CD8-positive, alpha-beta memory T cell (primary cell): ENCODE measurements at regions not wholly inside any gene's neighbourhood (a gene's known extent, or its start where the extent isn't known, plus 50 kb on each side); places are given as distances from the start of the nearest gene placed in this dataset.
"Not testable (repeated sequence)": the region's sequence is repeated elsewhere in the genome, so short reads cannot be mapped to it uniquely, and the experiment has no call there.

Source experiments
- CTCF ChIA-PET: fragments of 350-600 bp; sonication (Branson Sonifier 250); formaldehyde crosslinking; loops from one replicate; lab custom pipeline; 2021; ENCODE audit warnings: antibody characterized with exemption; lab: Charles Lee
- POLR2A ChIA-PET: fragments of 350-600 bp; sonication (Branson Sonifier 250); formaldehyde crosslinking; loops from one replicate; lab custom pipeline; 2021; ENCODE audit warnings: antibody characterized with exemption; lab: Charles Lee
- DNase-seq, 5 donors: peaks; one replicate each; pipeline versions ENCODE4 v3.0.0 to v3.0.0-alpha.2; 2020 to 2022; ENCODE audit warnings: mixed read lengths in 1 of 5
- H3K27ac ChIP-seq: one replicate; pipeline ENCODE4 v1.7.0; 2013; ENCODE audit warnings: low read depth, mild to moderate bottlenecking, low read length, moderate library complexity
- H3K27me3 ChIP-seq: 2 replicates; pipeline ENCODE4 v1.7.0; 2013; ENCODE audit warnings: low read length, mild to moderate bottlenecking; ENCODE audit not compliant: insufficient read depth, poor library complexity, severe bottlenecking
- H3K36me3 ChIP-seq: 2 replicates; pipeline ENCODE4 v1.7.0; 2013; ENCODE audit warnings: mild to moderate bottlenecking, low read length, moderate library complexity; ENCODE audit not compliant: insufficient read depth
- H3K4me1 ChIP-seq: 2 replicates; pipeline ENCODE4 v1.7.0; 2013; ENCODE audit warnings: mild to moderate bottlenecking, low read length, moderate library complexity; ENCODE audit not compliant: insufficient read depth
- H3K4me3 ChIP-seq: 2 replicates; pipeline ENCODE4 v1.7.0; 2013; ENCODE audit warnings: mild to moderate bottlenecking, low read length
- H3K9me3 ChIP-seq: 2 replicates; pipeline ENCODE4 v1.7.0; 2013; ENCODE audit warnings: mild to moderate bottlenecking, low read length
- H3K27ac Mint-ChIP-seq, 8 donors: one replicate each; pipeline ENCODE4 v1.8.0; 2020 to 2021; ENCODE audit warnings: mixed read lengths in 8 of 8, mild to moderate bottlenecking in 6 of 8, inconsistent platforms in 3 of 8, moderate library complexity in 3 of 8
- H3K27me3 Mint-ChIP-seq, 2 donors: one replicate each; pipeline ENCODE4 v1.8.0; 2020 to 2021; ENCODE audit warnings: mixed read lengths in 2 of 2, mild to moderate bottlenecking in 1 of 2, moderate library complexity in 1 of 2
- H3K36me3 Mint-ChIP-seq, 3 donors: one replicate each; pipeline ENCODE4 v1.8.0; 2020 to 2021; ENCODE audit warnings: mixed read lengths in 3 of 3, inconsistent platforms in 1 of 3, mild to moderate bottlenecking in 1 of 3
- H3K4me1 Mint-ChIP-seq, 3 donors: one replicate each; pipeline ENCODE4 v1.8.0; 2020 to 2021; ENCODE audit warnings: mixed read lengths in 3 of 3, inconsistent platforms in 1 of 3, mild to moderate bottlenecking in 1 of 3
- H3K4me3 Mint-ChIP-seq, 7 donors: one replicate each; pipeline ENCODE4 v1.8.0; 2020 to 2021; ENCODE audit warnings: mixed read lengths in 7 of 7, mild to moderate bottlenecking in 6 of 7, moderate library complexity in 4 of 7, inconsistent platforms in 2 of 7
- H3K9me3 Mint-ChIP-seq, 5 donors: one replicate each; pipeline ENCODE4 v1.8.0; 2020 to 2022; ENCODE audit warnings: mixed read lengths in 5 of 5, mild to moderate bottlenecking in 3 of 5, moderate library complexity in 2 of 5, inconsistent platforms in 1 of 5

DNA sequence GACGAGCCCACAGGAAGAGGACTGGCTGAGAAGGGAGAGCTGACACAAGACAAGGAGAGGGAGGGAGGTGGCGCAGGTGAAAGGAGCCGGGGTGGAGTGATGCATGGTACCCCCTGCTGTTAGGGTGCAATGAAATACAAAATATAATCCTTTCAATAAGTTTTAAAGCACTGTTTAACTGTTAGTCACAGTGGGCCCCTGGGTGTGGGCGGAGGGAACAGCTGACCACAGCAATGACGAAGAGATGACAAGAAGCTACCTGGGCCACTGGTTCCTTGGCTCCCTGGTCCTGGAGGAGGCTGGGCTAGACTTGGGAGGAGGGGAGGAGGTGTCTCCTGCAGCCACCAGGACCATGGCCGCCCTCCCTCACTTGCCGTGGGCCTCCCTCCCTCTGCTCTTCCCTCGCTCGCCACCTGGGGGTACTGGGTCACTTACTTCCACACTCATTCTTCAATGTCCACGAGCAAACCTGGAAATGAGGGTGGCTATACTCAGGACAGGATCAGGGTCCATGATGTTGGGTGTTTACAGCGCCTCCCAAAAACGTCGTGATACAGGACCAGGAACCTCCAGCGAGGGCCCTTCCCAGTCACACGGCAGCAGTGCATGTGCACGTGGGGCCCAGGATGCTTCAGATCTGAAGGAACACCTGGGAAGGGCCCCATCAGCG is 196.1 kb downstream of the ANKRD30B start:
- Mint-ChIP-seq H3K4me1 (no peaks in the 10 kb centered on the region), H3K36me3 (no peaks in the 10 kb centered on the region), H3K27me3 (no peaks in the 10 kb centered on the region), H3K4me3 (no peak overlapping the region), H3K27ac (no peak overlapping the region), H3K9me3 (peaks cover 0 to 1% (median 0%) of the 10 kb centered on the region in 5 donors)
- Histone ChIP-seq H3K27me3 (no peaks in the 10 kb centered on the region), H3K4me3 (no peak overlapping the region), H3K27ac (no peak overlapping the region), H3K36me3 (no peaks in the 10 kb centered on the region), H3K4me1 (no peaks in the 10 kb centered on the region), H3K9me3 (no peaks in the 10 kb centered on the region)
- DNase-seq = no peak
- CTCF ChIA-PET = no interaction called here
- POLR2A ChIA-PET = no interaction called here

DNA sequence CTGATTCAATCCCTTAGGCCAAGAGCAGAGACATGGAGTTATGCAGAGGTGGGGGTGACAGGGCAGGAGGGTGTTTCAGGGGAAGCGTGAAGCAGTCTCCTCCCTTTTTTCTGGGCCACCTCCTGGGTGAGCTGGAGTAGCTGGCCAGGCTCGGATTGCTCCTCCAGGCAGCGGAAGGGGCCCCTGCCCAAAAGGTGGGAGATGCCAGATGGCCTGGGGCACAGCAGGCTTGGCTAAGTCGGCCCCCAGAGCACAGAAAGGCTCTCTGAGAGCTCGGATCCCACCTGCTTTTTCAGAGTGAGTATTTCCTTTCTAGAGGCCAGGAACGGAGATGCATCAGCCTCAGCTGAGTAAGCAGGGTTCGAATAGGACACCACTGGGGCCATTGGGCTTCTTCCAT is 196.9 kb downstream of the ANKRD30B start:
- Mint-ChIP-seq H3K27me3 (no peaks in the 10 kb centered on the region), H3K4me1 (no peaks in the 10 kb centered on the region), H3K4me3 (no peak overlapping the region), H3K27ac (no peak overlapping the region), H3K9me3 (peaks cover 0 to 1% (median 0%) of the 10 kb centered on the region in 5 donors), H3K36me3 (no peaks in the 10 kb centered on the region)
- no peaks in the 10 kb centered on the region for H3K9me3 ChIP-seq
- DNase-seq = no peak
- no peak overlapping the region for H3K27ac ChIP-seq
- H3K4me1 ChIP-seq = no peaks in the 10 kb centered on the region
- ChIA-PET CTCF (no interaction called here), POLR2A (no interaction called here)
- no peak overlapping the region for H3K4me3 ChIP-seq
- H3K36me3 ChIP-seq = no peaks in the 10 kb centered on the region
- no peaks in the 10 kb centered on the region for H3K27me3 ChIP-seq

DNA sequence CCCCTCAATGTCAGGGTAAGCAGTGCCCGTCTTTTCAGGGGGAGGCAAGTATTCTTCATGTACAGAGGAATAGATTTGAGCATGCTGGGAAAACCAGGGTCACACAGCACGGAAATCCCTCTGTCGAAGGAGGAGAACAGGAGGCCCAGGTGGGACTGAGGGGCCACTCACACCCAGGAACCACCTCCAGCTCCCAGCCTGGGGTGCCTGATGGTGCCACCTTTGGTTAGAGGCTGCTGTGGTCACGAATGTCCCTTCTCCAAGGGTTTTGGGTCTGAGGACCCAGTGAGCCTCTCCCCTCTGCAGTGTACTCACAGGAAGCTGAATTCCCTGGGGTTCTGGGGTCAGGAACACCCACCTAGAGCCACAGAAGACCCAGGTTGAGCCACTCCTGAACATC is 197.3 kb downstream of the ANKRD30B start:
- H3K27me3 ChIP-seq = no peaks in the 10 kb centered on the region
- DNase-seq = no peak
- Mint-ChIP-seq H3K36me3 (no peaks in the 10 kb centered on the region), H3K9me3 (peaks cover 0 to 1% (median 0%) of the 10 kb centered on the region in 5 donors), H3K4me1 (no peaks in the 10 kb centered on the region), H3K4me3 (no peak overlapping the region), H3K27ac (no peak overlapping the region), H3K27me3 (no peaks in the 10 kb centered on the region)
- H3K9me3 ChIP-seq = no peaks in the 10 kb centered on the region
- H3K4me3 ChIP-seq = no peak overlapping the region
- CTCF ChIA-PET = no interaction called here
- no peaks in the 10 kb centered on the region for H3K36me3 ChIP-seq
- POLR2A ChIA-PET = no interaction called here
- no peak overlapping the region for H3K27ac ChIP-seq
- no peaks in the 10 kb centered on the region for H3K4me1 ChIP-seq

DNA sequence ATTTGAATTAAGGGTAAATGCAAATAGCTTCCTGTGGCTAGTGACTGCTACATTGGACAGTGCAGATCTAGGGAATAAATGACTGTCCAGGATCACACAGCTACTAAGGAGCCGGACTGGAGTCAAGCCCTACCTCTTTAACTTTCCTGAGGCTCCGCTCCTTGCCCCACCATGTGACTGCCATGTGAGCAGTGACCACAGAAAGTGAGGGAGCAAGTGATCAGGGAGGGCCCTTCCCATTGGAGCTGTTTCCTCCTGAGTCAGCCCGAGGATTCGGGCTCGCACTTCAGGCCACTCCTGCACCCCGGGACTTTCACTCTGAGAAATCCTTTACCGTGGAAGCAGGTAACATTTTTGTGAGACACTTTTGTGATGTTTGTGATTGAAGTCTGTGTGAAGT is 198.0 kb downstream of the ANKRD30B start:
- Histone ChIP-seq H3K4me1 (no peaks in the 10 kb centered on the region), H3K4me3 (no peak overlapping the region), H3K9me3 (no peaks in the 10 kb centered on the region), H3K27ac (no peak overlapping the region), H3K36me3 (no peaks in the 10 kb centered on the region), H3K27me3 (no peaks in the 10 kb centered on the region)
- Mint-ChIP-seq H3K4me3 (no peak overlapping the region), H3K27me3 (no peaks in the 10 kb centered on the region), H3K4me1 (no peaks in the 10 kb centered on the region), H3K36me3 (no peaks in the 10 kb centered on the region), H3K9me3 (peaks cover 0 to 1% (median 0%) of the 10 kb centered on the region in 5 donors), H3K27ac (no peak overlapping the region)
- DNase-seq = no peak
- CTCF ChIA-PET = no interaction called here
- POLR2A ChIA-PET = no interaction called here

DNA sequence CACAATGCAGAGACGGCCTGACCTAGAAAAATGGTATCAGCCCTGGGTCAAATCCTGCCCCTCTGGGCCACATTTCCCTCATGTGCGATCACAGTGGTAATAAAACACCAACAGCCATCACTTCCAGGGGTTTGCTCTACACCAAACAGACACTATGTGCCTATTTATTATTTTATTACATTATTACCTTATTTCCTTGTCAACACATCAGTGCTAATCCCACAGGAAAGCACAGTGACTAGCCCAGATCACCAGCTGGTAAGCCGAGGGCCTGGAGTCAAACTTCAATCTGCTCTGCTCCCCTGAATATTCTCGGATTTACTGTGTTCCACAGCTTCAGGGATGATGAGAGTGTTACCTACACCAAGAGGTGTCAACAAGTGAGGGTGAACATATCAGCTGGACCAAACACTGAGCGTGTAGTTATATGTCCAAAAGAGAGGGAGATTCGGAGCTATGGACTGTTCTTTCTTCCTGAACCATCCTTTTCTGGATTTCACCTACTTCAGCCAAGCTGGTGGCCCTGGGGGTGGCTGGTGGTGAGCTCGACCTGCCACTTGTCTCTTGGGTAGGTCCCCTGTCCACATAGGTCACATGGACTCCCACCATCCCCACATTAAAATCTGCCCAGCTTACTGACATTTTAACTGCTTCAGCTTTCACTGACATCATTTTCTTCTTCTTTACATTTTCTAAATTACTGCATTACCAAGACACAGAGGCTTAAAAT is 198.9 kb downstream of the ANKRD30B start:
- POLR2A ChIA-PET, H3K27me3 Mint-ChIP-seq, H3K9me3 Mint-ChIP-seq, H3K27ac ChIP-seq, H3K4me1 ChIP-seq, DNase-seq, H3K4me3 ChIP-seq, H3K36me3 Mint-ChIP-seq, H3K4me3 Mint-ChIP-seq, H3K27me3 ChIP-seq, CTCF ChIA-PET, H3K36me3 ChIP-seq, H3K27ac Mint-ChIP-seq, H3K9me3 ChIP-seq, H3K4me1 Mint-ChIP-seq: not testable (repeated sequence)

DNA sequence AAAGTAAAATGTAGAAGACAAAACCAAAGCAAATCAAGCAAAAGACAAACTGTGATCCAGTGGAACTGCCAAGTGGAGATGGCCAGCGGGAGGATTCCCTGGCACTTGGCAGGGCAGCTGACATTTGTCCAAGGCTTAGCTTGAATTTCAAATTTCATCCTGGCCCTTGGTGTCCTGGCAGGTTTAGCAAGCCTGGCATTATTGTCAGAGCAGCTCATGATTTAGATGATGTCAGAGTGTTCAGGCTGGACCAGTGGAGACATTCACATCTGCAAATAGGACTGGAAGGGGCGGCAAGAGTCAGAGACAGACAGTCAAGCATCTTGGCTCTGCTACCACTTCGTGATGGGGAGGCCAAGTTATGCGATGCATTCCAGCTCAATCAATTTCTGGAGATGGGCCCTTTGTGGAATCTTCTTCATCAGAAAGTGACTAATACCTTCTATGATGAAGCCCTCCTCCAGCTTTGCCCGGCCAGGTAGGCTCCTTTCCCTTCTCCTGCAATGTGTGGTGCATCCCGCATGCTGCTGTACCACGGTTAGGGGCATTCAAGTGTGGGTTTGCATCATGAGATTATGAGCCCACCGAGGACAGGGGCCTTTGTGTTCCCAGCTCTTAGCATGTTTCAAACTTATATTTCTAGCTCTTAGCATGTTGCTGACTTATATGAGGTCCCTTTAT is 199.7 kb downstream of the ANKRD30B start:
- H3K27ac Mint-ChIP-seq = no peak overlapping the region
- no peak overlapping the region for H3K27ac ChIP-seq
- H3K27me3 ChIP-seq = no peaks in the 10 kb centered on the region
- DNase-seq = no peak
- no peak overlapping the region for H3K4me3 Mint-ChIP-seq
- no peaks in the 10 kb centered on the region for H3K36me3 Mint-ChIP-seq
- H3K4me1 ChIP-seq = no peaks in the 10 kb centered on the region
- H3K27me3 Mint-ChIP-seq = no peaks in the 10 kb centered on the region
- ChIA-PET POLR2A (no interaction called here), CTCF (no interaction called here)
- no peaks in the 10 kb centered on the region for H3K4me1 Mint-ChIP-seq
- peaks cover 0 to 1% (median 0%) of the 10 kb centered on the region in 5 donors for H3K9me3 Mint-ChIP-seq
- H3K9me3 ChIP-seq = no peaks in the 10 kb centered on the region
- no peaks in the 10 kb centered on the region for H3K36me3 ChIP-seq
- no peak overlapping the region for H3K4me3 ChIP-seq

DNA sequence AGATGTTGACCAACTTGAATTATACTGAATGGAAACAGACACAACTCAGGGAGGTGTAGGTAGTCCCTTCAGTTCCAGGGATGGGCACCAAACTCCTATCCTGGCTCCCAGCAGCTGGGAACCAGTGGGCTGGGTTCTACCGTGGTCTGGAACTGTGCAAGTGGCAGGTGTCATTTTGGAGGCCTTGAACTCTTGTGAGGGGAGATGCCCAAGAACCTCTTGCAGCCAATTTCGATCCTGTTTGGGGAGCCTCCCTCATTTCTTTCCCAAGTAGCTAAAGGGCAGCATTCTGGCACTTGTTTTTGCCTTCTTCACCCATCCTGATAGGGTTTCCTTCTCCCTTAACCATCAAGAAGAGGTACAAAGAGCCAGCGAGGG is 200.2 kb downstream of the ANKRD30B start:
- H3K36me3 Mint-ChIP-seq = no peaks in the 10 kb centered on the region
- H3K27ac Mint-ChIP-seq = no peak overlapping the region
- H3K4me1 Mint-ChIP-seq = no peaks in the 10 kb centered on the region
- H3K4me3 Mint-ChIP-seq = no peak overlapping the region
- H3K9me3 ChIP-seq = no peaks in the 10 kb centered on the region
- no peaks in the 10 kb centered on the region for H3K4me1 ChIP-seq
- no peaks in the 10 kb centered on the region for H3K36me3 ChIP-seq
- CTCF ChIA-PET = no interaction called here
- no peak for DNase-seq
- H3K27me3 ChIP-seq = no peaks in the 10 kb centered on the region
- no peak overlapping the region for H3K4me3 ChIP-seq
- H3K27me3 Mint-ChIP-seq = no peaks in the 10 kb centered on the region
- H3K9me3 Mint-ChIP-seq = peaks cover 0 to 1% (median 0%) of the 10 kb centered on the region in 5 donors
- POLR2A ChIA-PET = no interaction called here
- H3K27ac ChIP-seq = no peak overlapping the region

DNA sequence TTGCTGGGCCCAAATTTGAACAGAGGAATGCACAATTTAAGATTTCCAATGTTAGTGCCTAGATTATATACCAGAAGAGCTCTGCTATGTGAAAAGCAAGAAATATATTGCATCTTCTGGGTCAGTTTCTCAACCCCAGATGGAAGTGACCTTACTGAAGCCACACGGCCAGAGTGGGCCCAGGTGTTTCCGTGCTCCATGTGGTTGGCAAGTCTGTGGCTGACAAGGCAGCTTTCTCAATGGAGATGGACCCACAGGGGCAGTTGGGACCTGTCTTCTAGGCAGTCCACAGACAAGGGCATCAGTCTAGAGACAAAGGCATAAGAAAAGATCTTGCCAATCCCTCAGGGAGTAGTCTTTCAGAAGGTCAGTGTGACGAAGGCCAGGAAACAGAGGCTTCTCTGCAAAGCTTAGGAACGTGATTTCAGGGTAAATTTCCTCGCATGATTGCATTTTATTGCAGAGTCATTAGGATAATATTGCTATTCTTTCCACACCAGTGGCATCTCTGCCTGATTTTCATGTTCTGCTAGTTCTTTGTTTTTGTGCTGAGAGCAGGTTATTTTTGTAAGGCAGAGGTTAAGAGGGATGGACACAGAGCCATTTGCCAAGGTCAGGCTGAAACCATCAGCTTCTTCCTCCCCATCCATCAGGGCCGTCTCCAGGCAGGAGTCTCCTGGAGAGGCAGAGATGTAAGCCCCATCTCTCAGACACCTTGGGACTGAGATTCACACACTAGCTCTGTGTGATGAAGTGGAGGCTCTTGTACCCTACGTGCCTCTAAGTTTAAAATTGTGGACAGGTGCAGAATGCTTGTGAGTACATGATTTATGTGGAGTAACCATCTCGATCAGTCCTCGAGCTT is 202.1 kb downstream of the ANKRD30B start:
- no peaks in the 10 kb centered on the region for H3K9me3 ChIP-seq
- no peaks in the 10 kb centered on the region for H3K27me3 ChIP-seq
- Mint-ChIP-seq H3K27ac (no peak overlapping the region), H3K27me3 (no peaks in the 10 kb centered on the region), H3K4me1 (no peaks in the 10 kb centered on the region), H3K4me3 (no peak overlapping the region), H3K9me3 (peaks cover 0 to 2% (median 0%) of the 10 kb centered on the region in 5 donors), H3K36me3 (no peaks in the 10 kb centered on the region)
- no peak for DNase-seq
- ChIA-PET POLR2A (no interaction called here), CTCF (no interaction called here)
- H3K36me3 ChIP-seq = no peaks in the 10 kb centered on the region
- H3K27ac ChIP-seq = no peak overlapping the region
- H3K4me3 ChIP-seq = no peak overlapping the region
- no peaks in the 10 kb centered on the region for H3K4me1 ChIP-seq
